ENCODE measurements at regions not wholly inside any gene's neighbourhood (a gene's known extent, or its start where the extent isn't known, plus 50 kb on each side); places are given as distances from the start of the nearest gene placed in this dataset.
"Not testable (repeated sequence)": the region's sequence is repeated elsewhere in the genome, so short reads cannot be mapped to it uniquely, and the experiment has no call there.

- H3K36me3 ChIP-seq (ENCODE audit: control insufficient read depth, insufficient read depth, low read length); H3K27me3 Mint-ChIP-seq (ENCODE audit: insufficient read depth); H3K27me3 ChIP-seq (ENCODE audit: control insufficient read depth, insufficient read depth, low read length, poor library complexity, severe bottlenecking); H3K27ac Mint-ChIP-seq; DNase-seq; H3K27ac ChIP-seq (ENCODE audit: low read depth, low read length); H3K4me3 ChIP-seq (ENCODE audit: low read length); H3K4me1 Mint-ChIP-seq; H3K4me3 Mint-ChIP-seq; H3K4me1 ChIP-seq (ENCODE audit: control insufficient read depth, insufficient read depth, low read length); H3K36me3 Mint-ChIP-seq (ENCODE audit: low read depth); H3K9me3 ChIP-seq (ENCODE audit: control insufficient read depth, low read length); H3K9ac ChIP-seq (ENCODE audit: extremely low read depth, low read length, poor library complexity, severe bottlenecking): not testable (repeated sequence)
- WGBS, 2 experiments (ENCODE audit: insufficient coverage in 1 of 2, insufficient read length in 1 of 2), result 86% methylated on average over 2 of the region's 2 CpGs; no CpG with 5 or more reads in 1 of the 2 experiments
- peaks cover 59% of the 10 kb centered on the region for H3K9me3 Mint-ChIP-seq
Observed at GRCh38 chrX:152507168-152507567, 56.1 kb upstream of the GABRA3 start.

DNA sequence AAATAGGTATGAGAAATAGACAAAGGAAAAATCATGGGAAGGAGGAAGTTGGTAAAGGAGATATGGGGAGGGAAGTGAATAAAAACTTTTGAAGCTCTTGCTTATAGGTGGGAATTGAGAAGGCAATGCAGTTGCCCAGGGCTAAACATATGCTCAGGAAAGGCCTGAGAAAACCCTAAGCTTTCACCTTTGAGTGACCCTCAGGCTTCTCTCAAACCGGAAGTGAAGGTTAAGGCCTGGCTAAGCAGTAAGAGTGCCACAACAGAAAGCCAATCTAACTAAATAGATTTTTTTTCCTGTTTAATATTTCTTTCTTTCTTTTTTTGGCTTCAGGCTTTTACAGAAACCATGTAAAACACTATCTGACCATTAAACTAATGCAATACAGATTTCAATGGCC lies 69.5 kb upstream of the GABRA3 start:
- Histone ChIP-seq H3K36me3 (ENCODE audit: control insufficient read depth, insufficient read depth, low read length) (no peaks in the 10 kb centered on the region), H3K27ac (ENCODE audit: low read depth, low read length) (no peak overlapping the region), H3K4me1 (ENCODE audit: control insufficient read depth, insufficient read depth, low read length) (no peaks in the 10 kb centered on the region), H3K4me3 (ENCODE audit: low read length) (no peak overlapping the region), H3K9me3 (ENCODE audit: control insufficient read depth, low read length) (no peaks in the 10 kb centered on the region), H3K27me3 (ENCODE audit: control insufficient read depth, insufficient read depth, low read length, poor library complexity, severe bottlenecking) (no peaks in the 10 kb centered on the region), H3K9ac (ENCODE audit: extremely low read depth, low read length, poor library complexity, severe bottlenecking) (no peak overlapping the region)
- Mint-ChIP-seq H3K9me3 (peaks cover 36% of the 10 kb centered on the region), H3K27ac (no peak overlapping the region), H3K4me3 (no peak overlapping the region), H3K27me3 (ENCODE audit: insufficient read depth) (no peaks in the 10 kb centered on the region), H3K4me1 (no peaks in the 10 kb centered on the region), H3K36me3 (ENCODE audit: low read depth) (no peaks in the 10 kb centered on the region)
- TF ChIP-seq CTCF (conservative IDR thresholded peaks at IDR 0.05), result no peak
- 79% methylated on average over 1 of the region's 1 CpG; no CpG with 5 or more reads in 1 of the 2 experiments for WGBS, 2 experiments (ENCODE audit: insufficient coverage in 1 of 2, insufficient read length in 1 of 2)
- no peak for DNase-seq

DNA sequence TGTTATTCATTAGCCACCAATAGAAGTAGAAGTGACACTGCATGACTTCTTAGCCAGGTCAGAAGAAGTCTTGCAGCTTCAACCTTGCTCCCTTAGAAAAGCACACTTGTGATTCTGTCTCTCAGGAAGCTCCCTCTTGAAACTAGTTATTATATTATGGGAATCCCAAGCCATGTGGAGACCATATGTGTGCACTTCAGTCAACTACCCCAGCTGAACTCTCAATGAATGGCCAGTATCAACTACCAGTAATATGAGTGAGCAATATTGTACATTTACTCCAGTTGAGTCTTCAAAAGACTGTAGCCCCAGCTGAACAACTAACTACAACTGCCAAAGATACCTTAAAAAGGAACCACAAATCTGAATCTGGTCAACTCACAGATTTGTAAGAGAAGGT lies 77.1 kb upstream of the GABRA3 start:
- Histone ChIP-seq H3K27me3 (ENCODE audit: control insufficient read depth, insufficient read depth, low read length, poor library complexity, severe bottlenecking) (no peaks in the 10 kb centered on the region), H3K27ac (ENCODE audit: low read depth, low read length) (no peak overlapping the region), H3K36me3 (ENCODE audit: control insufficient read depth, insufficient read depth, low read length) (no peaks in the 10 kb centered on the region), H3K4me1 (ENCODE audit: control insufficient read depth, insufficient read depth, low read length) (no peaks in the 10 kb centered on the region), H3K4me3 (ENCODE audit: low read length) (no peak overlapping the region), H3K9me3 (ENCODE audit: control insufficient read depth, low read length) (no peaks in the 10 kb centered on the region), H3K9ac (ENCODE audit: extremely low read depth, low read length, poor library complexity, severe bottlenecking) (no peak overlapping the region)
- Mint-ChIP-seq H3K27me3 (ENCODE audit: insufficient read depth) (no peaks in the 10 kb centered on the region), H3K9me3 (peaks cover 63% of the 10 kb centered on the region), H3K36me3 (ENCODE audit: low read depth) (peaks cover 3% of the 10 kb centered on the region), H3K4me3 (no peak overlapping the region), H3K4me1 (no peaks in the 10 kb centered on the region), H3K27ac (no peak overlapping the region)
- no peak for TF ChIP-seq CTCF (conservative IDR thresholded peaks at IDR 0.05)
- no peak for DNase-seq

DNA sequence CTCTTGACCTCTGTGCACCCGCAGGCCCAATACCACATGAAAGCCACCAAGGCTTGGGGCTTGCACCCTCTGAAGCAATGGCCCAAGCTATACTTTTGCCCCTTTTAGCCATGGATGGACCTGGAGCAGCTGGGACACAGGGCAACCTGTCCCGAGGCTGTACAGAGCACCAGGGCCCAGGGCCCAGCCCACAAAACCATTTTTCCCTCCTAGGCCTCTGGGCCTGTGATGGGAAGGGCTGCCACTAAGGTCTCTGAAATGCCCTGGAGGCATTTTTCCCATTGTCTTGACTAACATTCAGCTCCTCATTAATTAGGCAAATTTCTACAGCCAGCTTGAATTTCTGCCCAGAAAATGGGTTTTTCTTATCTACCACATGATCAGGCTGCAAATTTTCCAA lies 79.9 kb upstream of the GABRA3 start:
- Mint-ChIP-seq H3K9me3 (peaks cover 66% of the 10 kb centered on the region), H3K27ac (no peak overlapping the region)
- no peaks in the 10 kb centered on the region for H3K36me3 ChIP-seq (ENCODE audit: control insufficient read depth, insufficient read depth, low read length)

More for the DNA sequence above, 79.9 kb upstream of the GABRA3 start:
- H3K36me3 Mint-ChIP-seq (ENCODE audit: low read depth), result peaks cover 3% of the 10 kb centered on the region
- Histone ChIP-seq H3K27ac (ENCODE audit: low read depth, low read length) (no peak overlapping the region), H3K9ac (ENCODE audit: extremely low read depth, low read length, poor library complexity, severe bottlenecking) (no peak overlapping the region), H3K9me3 (ENCODE audit: control insufficient read depth, low read length) (no peaks in the 10 kb centered on the region), H3K27me3 (ENCODE audit: control insufficient read depth, insufficient read depth, low read length, poor library complexity, severe bottlenecking) (no peaks in the 10 kb centered on the region), H3K4me1 (ENCODE audit: control insufficient read depth, insufficient read depth, low read length) (no peaks in the 10 kb centered on the region), H3K4me3 (ENCODE audit: low read length) (no peak overlapping the region)
- no peaks in the 10 kb centered on the region for H3K4me1 Mint-ChIP-seq
- no peak for DNase-seq
- TF ChIP-seq CTCF (conservative IDR thresholded peaks at IDR 0.05), result no peak
- no peak overlapping the region for H3K4me3 Mint-ChIP-seq
- WGBS, 2 experiments (ENCODE audit: insufficient coverage in 1 of 2, insufficient read length in 1 of 2), result 97% methylated on average over 2 of the region's 2 CpGs; no CpG with 5 or more reads in 1 of the 2 experiments
- H3K27me3 Mint-ChIP-seq (ENCODE audit: insufficient read depth), result no peaks in the 10 kb centered on the region
